DOHH2 (cell line): ENCODE measurements at regions not wholly inside any gene's neighbourhood (a gene's known extent, or its start where the extent isn't known, plus 50 kb on each side); places are given as distances from the start of the nearest gene placed in this dataset.

Experiments
- CTCF ChIP-seq: fragments of 200-600 bp; sonication (generic); IDR thresholded peaks from one replicate; pipeline ENCODE4 v1.5.1; 2014; ENCODE audit warnings: antibody characterized with exemption, mild to moderate bottlenecking, low read depth, low read length; ENCODE audit not compliant: poor library complexity, severe bottlenecking
- EZH2phosphoT487 ChIP-seq: fragments of 200-600 bp; sonication (generic); IDR thresholded peaks from 2 replicates; pipeline ENCODE4 v1.6.1; 2017; ENCODE audit warnings: borderline replicate concordance, mild to moderate bottlenecking, antibody characterized with exemption, low read length, moderate library complexity, mixed read lengths

DNA sequence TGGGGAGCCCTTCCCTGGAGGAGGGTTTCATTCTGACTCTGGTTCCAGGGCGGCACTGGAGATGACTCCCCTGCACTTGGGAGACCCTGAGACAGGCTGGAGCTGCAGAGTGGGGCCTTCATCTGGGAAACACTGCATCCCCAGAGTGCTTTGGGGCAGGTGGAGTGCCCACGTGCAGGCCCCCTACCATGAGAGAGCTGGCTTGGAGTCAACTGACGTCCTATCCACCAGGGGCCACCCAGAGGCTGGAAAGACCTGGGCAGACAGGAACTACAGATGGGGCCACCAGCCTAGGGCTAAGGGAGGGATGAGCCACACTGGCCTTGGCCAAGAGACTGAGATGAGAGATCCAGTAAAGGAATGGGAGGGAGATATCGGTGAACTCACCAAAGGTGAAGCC is 153.8 kb downstream of the ASB1 start:
- TF ChIP-seq CTCF (no peak), EZH2phosphoT487 (no peak)
